Right renal cortex interstitium (tissue), 3 donors: ENCODE measurements at regions not wholly inside any gene's neighbourhood (a gene's known extent, or its start where the extent isn't known, plus 50 kb on each side); places are given as distances from the start of the nearest gene placed in this dataset.

ENCODE experiments used
- DNase-seq, 3 donors: peaks; one replicate each; pipeline ENCODE4 v3.0.0-alpha.2; 2013; ENCODE audit warnings: low read depth in 3 of 3, low spot score in 2 of 3

DNA sequence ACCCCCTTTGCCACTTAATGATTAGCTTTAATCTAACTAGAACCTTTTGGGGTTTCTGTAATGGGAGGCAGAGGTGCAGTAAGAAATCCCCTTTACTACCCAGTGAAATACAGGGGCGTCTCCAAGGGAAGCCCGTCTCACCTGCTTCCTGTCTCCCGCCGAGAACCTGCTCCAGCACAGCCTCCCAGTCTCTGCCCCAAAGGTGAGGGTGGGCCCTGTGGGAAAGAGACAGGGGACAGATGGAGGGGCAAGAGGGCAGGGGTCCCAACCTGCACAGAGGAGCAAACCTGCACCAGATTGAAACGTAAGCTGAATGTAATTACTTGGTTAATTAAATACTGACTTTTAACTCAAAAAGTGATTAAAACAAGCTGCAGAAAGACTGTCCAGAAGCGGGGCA, 474.2 kb upstream of the SULF2 start:
- no peak for DNase-seq

- no peak for DNase-seq
Measured at GRCh38 chr20:48257833-48258232, 472.6 kb upstream of the SULF2 start.

DNA sequence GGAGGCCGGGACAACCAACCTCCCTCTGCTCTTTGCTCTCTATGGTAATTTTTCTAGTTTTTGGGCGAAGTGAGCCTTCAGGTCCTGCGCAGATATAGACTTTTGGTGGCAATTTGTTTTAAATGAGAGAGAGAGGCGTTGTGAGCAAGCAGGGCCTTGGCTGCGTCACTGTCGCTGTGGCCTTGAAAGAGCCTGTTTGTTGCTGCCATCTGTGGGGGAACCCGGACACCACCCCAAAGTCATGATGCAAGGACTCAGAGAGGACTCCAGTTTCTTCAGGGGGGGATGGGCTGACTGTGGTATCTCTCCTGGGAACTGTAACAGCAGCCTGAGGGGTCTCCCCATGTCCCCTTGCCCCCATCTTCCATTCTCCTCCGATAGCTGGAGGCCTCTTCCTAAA, 462.7 kb upstream of the SULF2 start:
- DNase-seq: no peak

DNA sequence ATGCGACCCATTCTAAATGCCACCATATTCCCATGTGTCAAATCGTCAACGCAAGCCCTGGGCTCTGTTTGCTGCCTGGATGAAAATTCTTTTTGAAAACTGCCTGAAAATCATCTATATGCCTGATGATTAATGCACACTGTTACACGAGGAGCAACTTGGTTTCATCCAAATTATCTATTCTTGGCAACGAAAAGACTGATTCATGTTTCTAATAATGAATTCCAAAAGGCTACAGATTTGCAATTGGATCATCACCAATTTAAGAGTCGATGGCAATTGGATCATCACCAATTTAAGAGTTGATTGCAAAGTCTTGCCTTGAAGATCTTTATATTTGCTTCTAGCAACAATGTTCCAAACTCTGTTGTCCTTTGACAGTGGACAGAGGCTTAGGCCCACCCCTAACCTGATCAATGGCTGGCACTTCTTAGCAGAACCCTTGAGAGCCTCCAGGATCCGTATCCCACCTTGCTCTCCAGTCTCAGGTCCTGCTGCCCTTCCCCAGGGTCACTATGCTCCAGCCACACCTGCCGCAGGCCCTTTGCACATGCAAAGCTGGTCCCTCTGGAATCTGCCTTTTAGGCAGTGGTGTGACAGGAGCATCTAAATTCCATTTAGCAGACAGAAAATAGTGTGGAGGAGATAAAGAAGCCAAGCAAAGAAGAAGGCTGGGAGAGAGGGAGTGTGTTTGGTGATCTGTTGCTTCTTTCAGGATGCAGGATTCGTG, 460.9 kb upstream of the SULF2 start:
- no peak for DNase-seq

DNA sequence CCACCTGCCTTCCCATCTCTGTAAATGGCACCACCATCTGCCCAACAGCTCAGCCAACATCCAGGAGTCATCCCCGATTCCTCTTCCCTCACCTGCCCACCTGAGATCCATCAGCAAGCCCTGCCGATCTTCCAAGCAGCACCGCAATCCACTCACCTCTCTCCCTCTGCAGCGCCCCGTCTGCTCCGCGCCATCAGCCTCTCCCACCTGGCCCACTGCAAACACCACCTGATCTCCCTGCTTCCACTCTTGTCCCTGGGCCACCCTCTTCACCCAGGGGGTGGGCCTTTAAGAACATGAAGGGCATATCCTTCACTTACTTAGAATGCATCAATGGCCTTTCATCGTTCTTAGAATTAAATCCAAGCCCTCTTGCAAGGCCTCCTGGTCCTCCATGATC, 457.3 kb upstream of the SULF2 start:
- no peak for DNase-seq

DNA sequence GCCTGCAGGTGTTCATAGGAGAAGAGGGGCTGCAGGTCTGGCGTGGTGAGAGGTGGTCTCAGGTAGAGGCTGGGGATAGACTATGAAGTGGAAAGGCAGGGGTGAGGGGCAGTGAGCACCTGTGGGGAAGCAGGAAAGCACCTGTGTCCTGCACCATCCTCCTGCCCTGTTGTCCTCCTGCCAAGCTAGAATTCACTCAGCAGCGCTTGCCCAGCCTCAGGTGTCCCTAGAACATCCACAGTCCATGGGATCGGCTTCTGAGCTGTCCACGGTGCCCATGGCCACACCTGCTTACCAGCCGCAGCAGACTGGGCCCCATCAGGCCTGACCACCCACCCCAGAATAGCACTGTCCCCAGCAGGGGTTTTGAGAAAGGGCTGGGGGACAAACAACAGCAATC, 456.2 kb upstream of the SULF2 start:
- no peak for DNase-seq

DNA sequence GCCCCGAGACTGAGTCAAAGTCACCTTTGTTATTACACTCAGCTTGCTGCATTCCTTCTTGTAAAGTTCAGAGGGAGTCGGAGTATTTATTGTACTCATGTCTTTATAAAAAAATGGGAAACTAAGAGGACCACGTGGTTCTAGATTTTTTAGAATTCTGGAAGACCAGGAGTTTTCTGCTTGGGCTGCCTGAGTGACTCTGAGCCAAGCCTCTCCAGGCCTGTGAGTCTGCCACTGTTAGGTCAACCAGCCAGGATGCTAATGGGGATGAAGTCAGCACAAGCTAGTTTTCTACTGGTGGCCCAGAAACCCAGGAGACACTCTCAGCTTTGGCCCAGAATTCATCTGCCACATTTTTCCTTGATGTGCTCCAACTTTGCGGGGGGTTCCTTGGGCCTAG, 453.5 kb upstream of the SULF2 start:
- no peak for DNase-seq

DNA sequence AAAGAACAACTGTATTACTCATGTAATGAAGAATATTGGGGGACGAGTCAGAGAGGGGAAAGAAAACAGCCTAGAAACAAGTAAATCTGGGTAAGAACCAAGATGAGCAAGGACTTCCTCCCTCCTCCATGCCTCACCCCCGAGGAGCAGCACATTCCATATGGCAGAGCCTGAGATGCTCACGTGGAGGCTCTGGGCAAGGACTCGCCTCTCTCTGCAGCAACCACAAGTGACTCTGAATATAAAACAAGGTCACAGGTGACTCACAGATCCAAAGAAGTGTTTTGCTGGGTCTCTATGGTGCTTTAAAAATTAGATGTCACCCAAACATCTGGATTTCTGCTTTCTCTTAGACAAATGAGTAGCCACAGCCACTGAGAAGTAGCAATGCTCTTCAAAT, 453.0 kb upstream of the SULF2 start:
- no peak for DNase-seq

GRCh38 chr20:48236000-48236970, 451.0 kb upstream of the SULF2 start:
- DNase-seq: no peak

DNA sequence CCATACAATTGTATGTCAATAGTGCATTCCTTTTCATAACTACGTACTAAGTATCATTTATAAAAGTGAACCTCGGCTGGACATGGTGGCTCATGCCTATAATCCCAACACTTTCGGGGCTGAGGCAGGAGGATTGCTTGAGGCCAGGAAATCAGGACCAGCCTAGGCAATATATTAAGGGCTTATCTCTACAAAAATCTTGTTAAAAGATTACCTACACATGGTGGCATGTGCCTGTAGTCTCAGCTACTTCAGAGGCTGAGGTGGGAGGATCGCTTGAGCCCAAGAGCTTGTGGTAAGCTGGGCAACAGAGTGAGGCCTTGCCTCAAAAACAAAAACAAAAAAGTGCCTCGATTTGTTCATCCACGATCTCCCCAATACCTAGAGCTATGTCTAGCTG, 449.7 kb upstream of the SULF2 start:
- no peak for DNase-seq

DNA sequence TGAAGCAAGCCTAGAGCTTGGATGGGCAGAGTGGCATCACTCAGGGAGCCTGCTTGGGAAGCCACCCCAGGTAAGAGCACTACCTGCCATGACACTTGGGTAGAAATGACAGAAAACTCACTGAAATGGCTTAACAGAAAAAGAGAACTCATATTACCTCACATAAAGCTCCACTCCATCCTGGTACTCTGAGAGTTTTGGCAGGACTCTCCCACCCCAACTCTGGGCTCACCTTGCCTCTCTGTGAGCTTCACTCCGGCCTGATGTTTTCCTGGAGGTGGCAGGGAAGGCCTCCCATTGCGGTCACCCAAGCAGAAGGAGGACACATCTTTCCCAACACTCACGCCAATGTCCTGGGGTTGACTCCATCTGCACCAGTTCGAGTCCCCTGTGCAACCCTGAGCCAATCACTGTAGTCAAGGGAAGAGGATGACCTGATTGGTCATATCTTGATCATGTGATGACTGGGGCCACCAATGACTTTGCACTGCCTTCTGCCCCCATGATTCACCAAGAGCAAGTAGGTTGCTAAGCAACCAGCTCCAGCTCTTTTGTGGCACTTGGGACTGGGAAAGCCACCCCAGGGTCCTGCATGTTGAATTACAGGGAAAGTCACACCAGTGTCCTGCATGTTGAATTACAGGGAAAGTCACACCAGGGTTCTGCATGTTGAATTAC, 446.1 kb upstream of the SULF2 start:
- DNase-seq: no peak

DNA sequence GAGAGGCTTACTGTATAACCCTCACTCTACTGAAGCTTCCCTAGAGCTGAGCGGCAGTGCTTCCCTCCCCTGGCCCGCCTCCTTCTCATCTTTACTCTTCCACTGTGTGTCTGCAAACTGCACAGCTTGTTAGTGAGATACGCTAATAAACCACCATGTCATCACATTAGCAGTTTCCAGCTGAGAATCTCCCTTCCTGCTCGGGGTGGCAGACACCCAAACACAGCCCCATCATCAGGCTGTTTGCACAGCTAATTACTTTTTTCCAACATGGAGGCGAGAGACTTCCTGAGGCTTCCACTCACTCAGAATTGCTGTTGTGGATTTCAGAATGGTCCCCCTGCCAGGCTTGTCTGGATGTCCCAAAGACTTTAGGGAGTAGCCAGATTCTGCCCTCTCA, 444.9 kb upstream of the SULF2 start:
- DNase-seq: no peak

GRCh38 chr20:48227381-48227780, 442.1 kb upstream of the SULF2 start:
- DNase-seq: no peak

GRCh38 chr20:48226642-48227041, 441.4 kb upstream of the SULF2 start:
- DNase-seq: no peak

DNA sequence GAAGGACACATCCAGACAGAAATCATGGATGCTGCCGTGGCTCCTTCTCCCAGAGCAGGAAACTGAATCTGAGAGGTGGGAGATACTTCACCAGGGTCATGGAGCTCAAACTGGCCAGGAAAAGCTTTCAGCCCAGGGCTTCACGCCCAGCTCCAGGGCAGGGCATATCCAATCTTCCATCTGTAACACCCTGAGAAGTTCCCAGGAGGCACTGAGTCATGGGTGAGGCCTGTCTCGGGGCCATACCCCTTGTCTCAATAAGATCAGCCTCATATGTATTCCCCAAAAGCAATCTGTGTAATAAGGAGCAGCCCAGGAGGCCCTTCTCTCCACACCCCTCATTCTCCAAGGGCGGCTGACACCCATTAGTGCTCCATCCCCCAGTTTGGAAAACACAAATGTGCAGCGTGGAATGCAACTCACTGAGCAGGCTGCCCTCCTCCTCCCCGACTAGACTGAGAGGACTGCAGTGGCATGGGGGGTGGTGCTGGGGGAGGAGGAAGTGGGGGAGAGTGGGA, 439.3 kb upstream of the SULF2 start:
- no peak for DNase-seq

DNA sequence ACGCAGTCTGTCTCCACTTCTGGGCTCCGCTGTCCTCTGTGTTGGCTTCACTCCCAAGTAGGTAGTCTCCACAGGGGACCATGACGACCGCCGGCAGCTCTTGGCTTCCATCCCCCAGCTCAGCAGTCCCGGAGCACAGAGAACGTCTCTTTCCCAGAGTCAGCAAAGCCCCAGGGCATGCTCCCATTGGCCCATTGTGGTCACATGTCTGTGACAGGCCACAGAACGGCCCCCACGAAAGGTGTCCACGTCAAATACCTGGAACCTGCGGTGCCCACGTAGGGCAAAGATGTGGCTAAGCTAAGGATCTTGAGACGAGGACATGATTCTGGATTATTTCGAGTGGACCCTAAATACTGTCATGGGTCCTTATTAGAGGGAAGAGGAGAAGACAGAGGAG, 438.4 kb upstream of the SULF2 start:
- DNase-seq: no peak

DNA sequence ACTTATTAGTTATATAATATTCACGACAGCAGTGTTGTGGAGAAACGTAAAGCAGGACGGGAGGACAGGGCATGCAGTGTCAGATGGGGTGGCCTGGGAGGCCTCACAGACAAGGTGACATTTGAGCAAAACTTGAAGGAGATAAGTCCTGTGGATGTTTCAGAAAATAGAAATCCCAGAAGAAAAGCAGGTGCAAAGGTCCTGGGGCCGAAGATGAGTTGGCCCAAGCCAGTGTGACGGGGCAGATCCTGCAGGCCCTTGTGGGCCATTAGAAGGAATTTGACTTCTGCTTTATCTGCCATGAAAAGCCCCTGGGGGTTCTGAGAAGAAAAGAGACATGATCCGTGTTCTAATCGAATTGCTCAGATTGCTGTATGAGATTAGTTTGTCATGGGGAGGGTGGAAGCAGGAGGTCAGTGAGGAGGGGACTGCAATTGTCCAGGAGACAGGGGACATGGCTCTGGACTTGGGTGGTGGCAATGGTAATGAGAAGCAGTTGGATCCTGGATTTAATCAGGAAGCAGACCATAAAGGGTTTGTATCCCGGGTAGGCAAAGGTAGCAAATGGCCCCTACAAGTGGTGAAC, 437.4 kb upstream of the SULF2 start:
- DNase-seq: no peak

- no peak for DNase-seq
Measured at GRCh38 chr20:48220033-48220633, 434.9 kb upstream of the SULF2 start.

- DNase-seq: no peak
Measured at GRCh38 chr20:48219306-48219705, 434.0 kb upstream of the SULF2 start.

DNA sequence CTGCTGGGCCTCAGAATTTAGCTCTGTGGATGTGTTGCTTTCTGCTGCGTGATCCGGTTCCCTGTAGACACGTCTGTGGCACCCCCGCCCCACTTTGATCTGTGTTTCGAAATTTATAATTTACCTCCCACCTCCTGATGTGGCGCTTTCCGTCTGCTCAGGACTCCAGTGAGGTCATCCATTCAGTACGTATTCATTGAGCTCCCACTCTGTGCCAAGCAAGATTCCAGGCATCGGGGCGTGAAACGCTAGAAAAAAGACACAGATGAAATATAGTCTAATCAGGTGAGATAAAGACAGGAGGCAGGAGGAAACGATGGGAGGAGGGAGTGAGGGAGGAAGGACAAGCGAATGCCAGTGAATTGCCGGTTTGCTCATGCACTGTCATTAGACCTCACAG, 431.9 kb upstream of the SULF2 start:
- no peak for DNase-seq

DNA sequence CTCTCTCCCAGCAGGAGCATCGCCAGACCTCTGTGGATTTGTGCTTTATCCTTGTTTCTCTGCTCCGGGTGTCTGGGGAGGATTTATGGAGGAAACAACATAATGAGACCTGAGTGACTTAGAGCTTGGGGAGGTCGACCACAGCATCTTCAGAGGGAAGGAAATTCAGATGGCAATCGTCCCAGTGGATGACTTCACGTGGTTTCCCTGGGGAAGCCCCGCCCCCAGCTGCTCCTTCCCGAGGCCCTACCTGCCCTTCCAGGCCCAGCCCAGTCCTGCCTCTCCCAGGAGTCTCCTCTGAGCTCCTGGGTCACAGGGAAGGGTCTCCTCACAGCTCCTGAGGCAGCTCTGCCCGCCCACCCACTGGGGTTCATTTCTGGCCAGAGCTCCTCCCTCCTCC, 430.3 kb upstream of the SULF2 start:
- DNase-seq: no peak
